GM19468 (cell line): ENCODE measurements at regions not wholly inside any gene's neighbourhood (a gene's known extent, or its start where the extent isn't known, plus 50 kb on each side); places are given as distances from the start of the nearest gene placed in this dataset.

Experiments used
- ATAC-seq: cut with Tn5 transposase; IDR thresholded peaks from one replicate; pipeline ENCODE4 v1.9.1; 2021; ENCODE audit warnings: mild to moderate bottlenecking, moderate library complexity, moderate number of reproducible peaks; ENCODE audit not compliant: unreplicated experiment; ENCODE audit errors: extremely low read depth

- no peak for ATAC-seq
These were observed 135.6 kb upstream of the ZNF236 start for GRCh38 chr18:76686737-76687231.

- ATAC-seq = no peak
These were observed 136.5 kb upstream of the ZNF236 start for GRCh38 chr18:76685860-76686259.

GRCh38 chr18:76685402-76685801 lies 137.0 kb upstream of the ZNF236 start:
- ATAC-seq = no peak

GRCh38 chr18:76684265-76684664 lies 138.1 kb upstream of the ZNF236 start:
- ATAC-seq = no peak

- ATAC-seq = no peak
These were observed 142.4 kb upstream of the ZNF236 start for GRCh38 chr18:76679945-76680344.

- no peak for ATAC-seq
These were observed 143.1 kb upstream of the ZNF236 start for GRCh38 chr18:76679259-76679658.

GRCh38 chr18:76678248-76678647 lies 144.1 kb upstream of the ZNF236 start:
- no peak for ATAC-seq

GRCh38 chr18:76674596-76674995 lies 147.8 kb upstream of the ZNF236 start:
- no peak for ATAC-seq

- ATAC-seq = no peak
These were observed 148.8 kb upstream of the ZNF236 start for GRCh38 chr18:76673281-76674185.

GRCh38 chr18:76672627-76673026 lies 149.7 kb upstream of the ZNF236 start:
- ATAC-seq = no peak

GRCh38 chr18:76670564-76671288 lies 151.6 kb upstream of the ZNF236 start:
- ATAC-seq = no peak

GRCh38 chr18:76668546-76668945 lies 153.8 kb upstream of the ZNF236 start:
- no peak for ATAC-seq

GRCh38 chr18:76668119-76668518 lies 154.2 kb upstream of the ZNF236 start:
- ATAC-seq = no peak

GRCh38 chr18:76667603-76668002 lies 154.8 kb upstream of the ZNF236 start:
- ATAC-seq = no peak

- no peak for ATAC-seq
These were observed 159.7 kb upstream of the ZNF236 start for GRCh38 chr18:76662626-76663025.

GRCh38 chr18:76660571-76661192 lies 161.7 kb upstream of the ZNF236 start:
- ATAC-seq = no peak

GRCh38 chr18:76658627-76659026 lies 163.6 kb upstream of the ZNF516 start:
- no peak for ATAC-seq

- no peak for ATAC-seq
These were observed 162.9 kb upstream of the ZNF516 start for GRCh38 chr18:76657911-76658470.

- ATAC-seq = no peak
These were observed 162.1 kb upstream of the ZNF516 start for GRCh38 chr18:76656925-76657827.
